GM23338 (cell line): ENCODE measurements at regions not wholly inside any gene's neighbourhood (a gene's known extent, or its start where the extent isn't known, plus 50 kb on each side); places are given as distances from the start of the nearest gene placed in this dataset.
A peak's percentile ranks its signal among the peaks of the same experiment; 100 is the strongest.

Source experiments
- ATAC-seq: fragments of 200-7000 bp; cut with Tn5 transposase; 3 replicates; pipeline ENCODE4 v1.9.1; 2020
- DNase-seq: peaks from one replicate; pipeline ENCODE4 v3.0.0-alpha.2; 2015; ENCODE audit warnings: low spot score
- H2AFZ ChIP-seq: fragments of 200-600 bp; sonication (generic); 2 replicates; pipeline ENCODE4 v1.8.0; 2016; ENCODE audit warnings: antibody characterized with exemption, mild to moderate bottlenecking, moderate library complexity
- H3F3A ChIP-seq: fragments of 200-600 bp; sonication (generic); replicated peaks from 2 replicates; pipeline ENCODE4 v1.8.0; 2017; ENCODE audit warnings: antibody characterized with exemption, mixed run types, low read depth
- H3K27ac ChIP-seq: fragments of 200-600 bp; sonication (generic); 2 replicates; pipeline ENCODE4 v1.6.1; 2016; ENCODE audit warnings: low read depth
- H3K27me3 ChIP-seq: fragments of 200-600 bp; sonication (generic); 2 replicates; pipeline ENCODE4 v1.8.0; 2016; ENCODE audit warnings: mild to moderate bottlenecking, mixed run types, moderate library complexity; ENCODE audit not compliant: insufficient read depth
- H3K36me3 ChIP-seq: fragments of 200-600 bp; sonication (generic); 2 replicates; pipeline ENCODE4 v1.8.0; 2016; ENCODE audit warnings: mild to moderate bottlenecking; ENCODE audit not compliant: insufficient read depth
- H3K4me1 ChIP-seq: fragments of 200-600 bp; sonication (generic); 2 replicates; pipeline ENCODE4 v1.8.0; 2016; ENCODE audit warnings: mild to moderate bottlenecking, moderate library complexity; ENCODE audit not compliant: insufficient read depth
- H3K4me2 ChIP-seq: fragments of 200-600 bp; sonication (generic); 2 replicates; pipeline ENCODE4 v1.7.1; 2017; ENCODE audit warnings: mixed run types
- H3K4me3 ChIP-seq: fragments of 200-600 bp; sonication (generic); 2 replicates; pipeline ENCODE4 v1.6.1; 2016; ENCODE audit warnings: mixed run types
- H3K79me2 ChIP-seq: fragments of 200-600 bp; sonication (generic); replicated peaks from 2 replicates; pipeline ENCODE4 v1.8.0; 2017; ENCODE audit warnings: mild to moderate bottlenecking; ENCODE audit not compliant: insufficient read depth
- H3K9me2 ChIP-seq: fragments of 200-600 bp; sonication (generic); 2 replicates; pipeline ENCODE4 v1.8.0; 2017; ENCODE audit not compliant: insufficient read depth
- H4K20me1 ChIP-seq: fragments of 200-600 bp; sonication (generic); replicated peaks from 2 replicates; pipeline ENCODE4 v1.8.0; 2017; ENCODE audit warnings: mild to moderate bottlenecking; ENCODE audit not compliant: insufficient read depth
- H3K27ac Mint-ChIP-seq: 2 replicates; pipeline ENCODE4 v1.8.0; 2020; ENCODE audit warnings: inconsistent platforms, mild to moderate bottlenecking, moderate library complexity, mixed read lengths
- H3K27me3 Mint-ChIP-seq: 3 replicates; pipeline ENCODE4 v1.8.0; 2022; ENCODE audit warnings: low read depth, mild to moderate bottlenecking, moderate library complexity, mixed read lengths, inconsistent platforms; ENCODE audit not compliant: insufficient read depth, poor library complexity
- H3K36me3 Mint-ChIP-seq: 3 replicates; pipeline ENCODE4 v1.8.0; 2021; ENCODE audit warnings: low read depth, mild to moderate bottlenecking, inconsistent platforms, moderate library complexity, mixed read lengths
- H3K4me1 Mint-ChIP-seq: 3 replicates; pipeline ENCODE4 v1.8.0; 2020; ENCODE audit warnings: mild to moderate bottlenecking, inconsistent platforms, mixed read lengths
- H3K4me3 Mint-ChIP-seq: 3 replicates; pipeline ENCODE4 v1.8.0; 2021; ENCODE audit warnings: moderate library complexity, mild to moderate bottlenecking, inconsistent platforms, mixed read lengths
- H3K9me3 Mint-ChIP-seq: 3 replicates; pipeline ENCODE4 v1.8.0; 2020; ENCODE audit warnings: moderate library complexity, mild to moderate bottlenecking, inconsistent platforms, mixed read lengths
- ETS1 ChIP-seq: IDR thresholded peaks from 2 replicates; pipeline ENCODE4 v1.6.1; 2016; ENCODE audit warnings: antibody characterized with exemption
- NANOG ChIP-seq: IDR thresholded peaks from 2 replicates; pipeline ENCODE4 v1.6.1; 2016; ENCODE audit warnings: antibody characterized with exemption, borderline replicate concordance
- TF ChIP-seq, protein P1 (sequence below), 2 experiments: fragments of 200-600 bp in 1 of 2; sonication (generic) in 1 of 2; conservative IDR thresholded peaks; 2 replicates each; pipeline versions ENCODE4 v1.5.1 to v1.6.1; 2016 to 2017; ENCODE audit warnings: antibody characterized with exemption in 2 of 2, low read depth in 2 of 2, mild to moderate bottlenecking in 2 of 2, moderate library complexity in 1 of 2
- TF ChIP-seq, protein P2 (sequence below): IDR thresholded peaks from one replicate; pipeline ENCODE4 v1.6.1; 2018; ENCODE audit warnings: antibody characterized with exemption; ENCODE audit not compliant: unreplicated experiment

DNA sequence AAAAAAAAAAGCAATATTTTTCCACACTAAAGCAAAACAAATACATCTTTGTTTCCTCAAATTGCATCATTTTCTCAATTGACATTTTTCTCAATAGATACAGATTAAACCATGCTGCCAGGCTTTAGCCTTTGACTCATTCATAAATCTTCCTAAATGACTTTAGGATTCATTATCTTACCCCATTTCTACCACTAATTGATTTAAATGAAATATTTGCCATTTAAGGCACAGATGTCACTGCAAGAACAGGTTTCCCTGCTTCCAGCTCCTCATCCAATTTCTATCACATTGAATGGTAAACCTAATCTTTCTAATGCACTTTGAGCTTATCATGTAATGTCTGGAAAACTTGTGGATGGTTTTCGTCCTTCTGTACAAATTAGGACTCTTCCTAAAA lies 298.7 kb downstream of the RPL10L start (continued):
- TF ChIP-seq, protein P1, sequence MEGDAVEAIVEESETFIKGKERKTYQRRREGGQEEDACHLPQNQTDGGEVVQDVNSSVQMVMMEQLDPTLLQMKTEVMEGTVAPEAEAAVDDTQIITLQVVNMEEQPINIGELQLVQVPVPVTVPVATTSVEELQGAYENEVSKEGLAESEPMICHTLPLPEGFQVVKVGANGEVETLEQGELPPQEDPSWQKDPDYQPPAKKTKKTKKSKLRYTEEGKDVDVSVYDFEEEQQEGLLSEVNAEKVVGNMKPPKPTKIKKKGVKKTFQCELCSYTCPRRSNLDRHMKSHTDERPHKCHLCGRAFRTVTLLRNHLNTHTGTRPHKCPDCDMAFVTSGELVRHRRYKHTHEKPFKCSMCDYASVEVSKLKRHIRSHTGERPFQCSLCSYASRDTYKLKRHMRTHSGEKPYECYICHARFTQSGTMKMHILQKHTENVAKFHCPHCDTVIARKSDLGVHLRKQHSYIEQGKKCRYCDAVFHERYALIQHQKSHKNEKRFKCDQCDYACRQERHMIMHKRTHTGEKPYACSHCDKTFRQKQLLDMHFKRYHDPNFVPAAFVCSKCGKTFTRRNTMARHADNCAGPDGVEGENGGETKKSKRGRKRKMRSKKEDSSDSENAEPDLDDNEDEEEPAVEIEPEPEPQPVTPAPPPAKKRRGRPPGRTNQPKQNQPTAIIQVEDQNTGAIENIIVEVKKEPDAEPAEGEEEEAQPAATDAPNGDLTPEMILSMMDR (conservative IDR thresholded peaks at IDR 0.05; ENCODE audit: low read depth in 2 of 2) = no peak
- no peak for TF ChIP-seq NANOG

DNA sequence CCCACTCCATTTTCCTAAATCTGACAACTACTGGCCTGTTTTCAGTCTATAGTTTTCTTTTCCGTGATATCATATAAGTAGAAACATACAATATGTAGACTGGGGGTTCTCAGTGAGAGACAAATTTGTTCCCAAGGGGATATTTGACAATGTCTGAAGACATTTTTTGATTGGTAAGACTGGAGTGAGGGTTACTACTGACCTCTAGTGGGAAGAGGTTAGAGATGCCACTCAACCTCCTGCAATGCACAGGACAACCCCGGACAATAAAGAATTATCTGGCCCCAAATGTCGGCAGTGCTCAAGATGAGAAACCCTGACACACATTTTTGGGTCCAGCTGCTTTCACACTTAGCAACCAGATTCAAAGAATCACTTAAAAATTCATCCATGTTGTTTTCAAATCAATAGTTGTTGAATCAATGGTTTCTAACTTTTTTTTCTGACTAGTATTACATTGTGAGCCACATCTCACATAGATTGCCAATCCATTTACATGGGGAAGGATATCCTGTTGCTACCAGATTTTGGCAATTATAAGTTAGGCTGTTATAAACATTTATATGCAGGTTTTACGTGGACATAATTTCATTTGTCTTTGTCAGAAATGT lies 307.1 kb downstream of the RPL10L start:
- Mint-ChIP-seq H3K4me1 (no peaks in the 10 kb centered on the region), H3K36me3 (no peaks in the 10 kb centered on the region), H3K27ac (no peak overlapping the region), H3K27me3 (no peaks in the 10 kb centered on the region), H3K4me3 (no peak overlapping the region), H3K9me3 (no peaks in the 10 kb centered on the region)
- Histone ChIP-seq H3K36me3 (no peaks in the 10 kb centered on the region), H3K27ac (no peak overlapping the region), H3K4me1 (no peaks in the 10 kb centered on the region), H3F3A (no peaks in the 10 kb centered on the region), H4K20me1 (no peaks in the 10 kb centered on the region), H3K79me2 (no peaks in the 10 kb centered on the region), H3K4me2 (no peak overlapping the region), H3K27me3 (no peaks in the 10 kb centered on the region), H2AFZ (no peak overlapping the region), H3K9me2 (no peaks in the 10 kb centered on the region), H3K4me3 (no peak overlapping the region)
- DNase-seq = peak; percentile 75
- TF ChIP-seq, protein P2, sequence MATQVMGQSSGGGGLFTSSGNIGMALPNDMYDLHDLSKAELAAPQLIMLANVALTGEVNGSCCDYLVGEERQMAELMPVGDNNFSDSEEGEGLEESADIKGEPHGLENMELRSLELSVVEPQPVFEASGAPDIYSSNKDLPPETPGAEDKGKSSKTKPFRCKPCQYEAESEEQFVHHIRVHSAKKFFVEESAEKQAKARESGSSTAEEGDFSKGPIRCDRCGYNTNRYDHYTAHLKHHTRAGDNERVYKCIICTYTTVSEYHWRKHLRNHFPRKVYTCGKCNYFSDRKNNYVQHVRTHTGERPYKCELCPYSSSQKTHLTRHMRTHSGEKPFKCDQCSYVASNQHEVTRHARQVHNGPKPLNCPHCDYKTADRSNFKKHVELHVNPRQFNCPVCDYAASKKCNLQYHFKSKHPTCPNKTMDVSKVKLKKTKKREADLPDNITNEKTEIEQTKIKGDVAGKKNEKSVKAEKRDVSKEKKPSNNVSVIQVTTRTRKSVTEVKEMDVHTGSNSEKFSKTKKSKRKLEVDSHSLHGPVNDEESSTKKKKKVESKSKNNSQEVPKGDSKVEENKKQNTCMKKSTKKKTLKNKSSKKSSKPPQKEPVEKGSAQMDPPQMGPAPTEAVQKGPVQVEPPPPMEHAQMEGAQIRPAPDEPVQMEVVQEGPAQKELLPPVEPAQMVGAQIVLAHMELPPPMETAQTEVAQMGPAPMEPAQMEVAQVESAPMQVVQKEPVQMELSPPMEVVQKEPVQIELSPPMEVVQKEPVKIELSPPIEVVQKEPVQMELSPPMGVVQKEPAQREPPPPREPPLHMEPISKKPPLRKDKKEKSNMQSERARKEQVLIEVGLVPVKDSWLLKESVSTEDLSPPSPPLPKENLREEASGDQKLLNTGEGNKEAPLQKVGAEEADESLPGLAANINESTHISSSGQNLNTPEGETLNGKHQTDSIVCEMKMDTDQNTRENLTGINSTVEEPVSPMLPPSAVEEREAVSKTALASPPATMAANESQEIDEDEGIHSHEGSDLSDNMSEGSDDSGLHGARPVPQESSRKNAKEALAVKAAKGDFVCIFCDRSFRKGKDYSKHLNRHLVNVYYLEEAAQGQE = no peak
- no peak for TF ChIP-seq ETS1
- TF ChIP-seq, protein P1 (conservative IDR thresholded peaks at IDR 0.05; ENCODE audit: low read depth in 2 of 2) = peak; percentile 77 to 79
- ATAC-seq = peak; percentile 93
